NCI-H460 (cell line): ENCODE measurements at regions not wholly inside any gene's neighbourhood (a gene's known extent, or its start where the extent isn't known, plus 50 kb on each side); places are given as distances from the start of the nearest gene placed in this dataset.

Source experiments
- DNase-seq: peaks from one replicate; pipeline ENCODE4 v3.0.0-alpha.2; 2016; ENCODE audit warnings: low read depth; ENCODE audit errors: extremely low read depth

- DNase-seq: no peak
These were observed 102.0 kb upstream of the TSC22D2 start for GRCh38 chr3:150306083-150306482.

- DNase-seq: peak; percentile 43
These were observed 104.3 kb upstream of the TSC22D2 start for GRCh38 chr3:150303768-150304167.

GRCh38 chr3:150302246-150302645, 105.9 kb upstream of the TSC22D2 start:
- no peak for DNase-seq

GRCh38 chr3:150300852-150301517, 107.1 kb upstream of the TSC22D2 start:
- no peak for DNase-seq

- no peak for DNase-seq
These were observed 107.7 kb upstream of the TSC22D2 start for GRCh38 chr3:150300388-150300787.

GRCh38 chr3:150299201-150299600, 108.9 kb upstream of the TSC22D2 start:
- DNase-seq: no peak

- no peak for DNase-seq
These were observed 111.1 kb upstream of the TSC22D2 start for GRCh38 chr3:150296966-150297365.

- DNase-seq: no peak
These were observed 111.9 kb upstream of the TSC22D2 start for GRCh38 chr3:150296123-150296735.

GRCh38 chr3:150293401-150294001, 114.6 kb upstream of the TSC22D2 start:
- DNase-seq: no peak

- no peak for DNase-seq
These were observed 115.2 kb upstream of the TSC22D2 start for GRCh38 chr3:150292891-150293290.

GRCh38 chr3:150291515-150291914, 116.6 kb upstream of the TSC22D2 start:
- no peak for DNase-seq

- DNase-seq: peak; percentile 38
These were observed 121.5 kb upstream of the TSC22D2 start for GRCh38 chr3:150286390-150287147.

GRCh38 chr3:150285601-150286000, 122.5 kb upstream of the TSC22D2 start:
- no peak for DNase-seq

- no peak for DNase-seq
These were observed 129.2 kb upstream of the TSC22D2 start for GRCh38 chr3:150278843-150279381.

- no peak for DNase-seq
These were observed 129.9 kb upstream of the TSC22D2 start for GRCh38 chr3:150278195-150278594.

GRCh38 chr3:150277444-150277843, 130.7 kb upstream of the TSC22D2 start:
- no peak for DNase-seq

GRCh38 chr3:150275941-150276340, 132.2 kb upstream of the TSC22D2 start:
- no peak for DNase-seq

GRCh38 chr3:150274372-150274771, 133.7 kb upstream of the TSC22D2 start:
- no peak for DNase-seq

GRCh38 chr3:150273396-150273795, 134.7 kb upstream of the TSC22D2 start:
- no peak for DNase-seq

GRCh38 chr3:150271591-150271960, 136.5 kb upstream of the TSC22D2 start:
- no peak for DNase-seq

- no peak for DNase-seq
These were observed 137.1 kb upstream of the TSC22D2 start for GRCh38 chr3:150270883-150271590.
